ENCODE measurements at regions not wholly inside any gene's neighbourhood (a gene's known extent, or its start where the extent isn't known, plus 50 kb on each side); places are given as distances from the start of the nearest gene placed in this dataset.

DNA sequence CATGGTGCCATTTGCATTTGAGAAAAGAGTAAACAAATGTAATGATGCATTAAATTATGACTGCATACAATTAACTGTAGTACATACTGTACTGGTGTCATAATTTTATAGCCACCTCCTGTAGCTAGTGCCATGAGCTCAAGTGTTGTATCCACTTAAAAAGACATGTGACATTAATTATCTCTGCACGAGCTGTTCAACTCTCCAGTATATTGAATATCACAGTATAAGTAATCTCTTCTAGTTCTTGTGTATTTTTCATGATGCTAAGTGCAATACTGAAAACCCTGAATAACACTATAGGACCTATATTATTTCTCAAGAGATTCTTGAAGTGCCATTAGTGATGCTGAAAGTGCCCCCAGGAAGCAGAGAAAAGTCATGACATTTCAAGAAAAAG lies 387.3 kb downstream of the PCDH17 start:
- ATAC-seq (no peak), DNase-seq (ENCODE audit: missing footprints) (no peak)
- intact Hi-C loops (cut with DNase I) = no loop called here

DNA sequence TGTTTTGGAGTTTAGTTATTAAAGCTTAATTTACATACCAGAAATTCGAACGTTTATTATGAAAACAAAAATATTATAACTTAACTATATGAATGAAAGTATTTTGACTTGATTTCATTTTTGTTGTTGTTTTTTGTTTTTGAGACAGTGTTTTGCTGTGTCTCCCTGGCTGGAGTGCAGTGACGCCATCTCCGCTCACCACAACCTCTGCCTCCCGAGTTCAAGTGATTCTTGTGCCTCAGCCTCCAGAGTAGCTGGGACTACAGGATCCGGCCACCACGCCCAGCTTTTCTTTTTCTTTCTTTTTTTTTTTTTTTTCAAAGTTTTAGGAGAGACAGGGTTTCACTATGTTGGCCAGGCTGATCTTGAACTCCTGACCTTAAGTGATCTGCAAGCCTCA lies 392.6 kb downstream of the PCDH17 start:
- DNase-seq (ENCODE audit: missing footprints) (no peak), ATAC-seq (no peak)
- intact Hi-C loops (cut with DNase I) = no loop called here

DNA sequence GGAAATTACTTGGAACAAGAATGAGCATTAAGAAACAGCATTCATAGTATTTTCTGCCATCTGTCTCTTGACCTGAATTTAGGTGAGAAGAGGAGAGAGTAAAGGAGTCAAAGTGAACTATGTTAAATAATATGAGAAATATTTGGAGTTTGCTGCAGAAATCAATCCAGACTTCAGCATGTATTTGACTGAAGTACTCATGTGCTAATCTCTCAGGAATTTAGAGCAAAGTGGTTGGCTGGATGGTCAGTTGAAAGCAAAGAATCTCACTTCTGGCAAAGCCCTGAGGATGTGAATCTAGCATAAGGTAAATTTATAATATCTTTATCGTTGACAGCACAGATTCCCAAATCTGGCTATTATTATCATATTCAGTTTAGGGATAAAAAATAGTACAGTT lies 394.3 kb downstream of the PCDH17 start:
- DNase-seq (ENCODE audit: missing footprints) = no peak
- no peak for ATAC-seq
- intact Hi-C loops (cut with DNase I) = no loop called here

DNA sequence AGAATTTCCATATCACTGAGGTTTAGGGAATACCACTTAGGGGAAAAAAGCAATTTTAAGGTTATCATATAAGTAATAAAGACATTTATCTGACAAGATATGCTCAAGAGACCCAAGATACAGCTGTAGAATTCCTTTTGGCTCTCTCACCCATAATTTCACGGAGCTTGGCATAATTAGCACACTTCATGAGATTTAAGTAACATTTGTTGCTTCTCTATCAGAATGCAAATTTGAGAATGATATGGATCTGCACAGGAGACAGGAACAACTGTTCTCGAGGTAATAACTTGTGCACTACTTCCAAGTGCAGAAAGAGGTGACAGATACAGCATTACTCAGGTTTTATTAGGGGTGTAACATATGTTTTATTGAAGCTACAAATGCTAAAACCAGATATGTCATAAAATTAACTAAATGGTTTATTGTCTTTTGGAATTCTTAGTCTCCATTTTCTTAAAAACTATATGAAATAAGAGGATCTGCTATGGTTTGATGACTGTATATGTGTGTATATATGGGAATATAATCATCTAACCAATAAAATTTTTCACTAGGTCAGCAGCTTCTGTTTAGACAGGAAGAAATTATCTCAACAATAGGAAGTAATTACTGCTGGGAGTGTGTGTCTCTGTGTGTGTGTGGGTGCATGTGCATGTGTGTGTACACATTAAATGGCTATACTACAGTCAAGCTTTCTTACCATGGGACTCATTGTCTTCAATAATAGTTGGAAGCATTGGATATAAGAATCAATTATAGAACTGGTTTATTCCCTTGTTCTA lies 401.3 kb downstream of the PCDH17 start:
- DNase-seq (ENCODE audit: missing footprints) = no peak
- intact Hi-C loops (cut with DNase I) = no loop called here
- ATAC-seq = no peak

DNA sequence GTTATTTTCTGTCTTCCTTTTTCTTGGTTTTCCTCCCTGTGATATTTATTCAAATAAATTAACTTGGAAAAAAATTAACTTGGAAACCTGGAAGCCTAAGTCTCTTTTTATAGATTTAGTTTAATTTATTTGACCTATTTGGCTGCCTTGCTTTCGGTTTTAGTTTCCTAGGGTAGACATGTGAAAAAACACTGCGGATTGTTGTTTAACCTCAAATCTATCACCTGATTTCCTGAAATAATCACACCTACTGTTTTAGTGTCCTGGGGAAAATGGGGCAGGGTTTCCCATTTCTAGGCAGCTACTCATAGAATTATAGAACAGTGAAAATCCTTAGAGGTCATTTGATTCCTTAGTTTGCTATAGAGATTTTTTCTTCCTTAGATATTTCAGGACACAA lies 412.4 kb downstream of the PCDH17 start:
- ATAC-seq (no peak), DNase-seq (ENCODE audit: missing footprints) (no peak)
- intact Hi-C loops (cut with DNase I) = loop anchor here (10.0 kb wide), 1 partner anchor 201 kb away; no protein-coding TSS in a partner anchor

DNA sequence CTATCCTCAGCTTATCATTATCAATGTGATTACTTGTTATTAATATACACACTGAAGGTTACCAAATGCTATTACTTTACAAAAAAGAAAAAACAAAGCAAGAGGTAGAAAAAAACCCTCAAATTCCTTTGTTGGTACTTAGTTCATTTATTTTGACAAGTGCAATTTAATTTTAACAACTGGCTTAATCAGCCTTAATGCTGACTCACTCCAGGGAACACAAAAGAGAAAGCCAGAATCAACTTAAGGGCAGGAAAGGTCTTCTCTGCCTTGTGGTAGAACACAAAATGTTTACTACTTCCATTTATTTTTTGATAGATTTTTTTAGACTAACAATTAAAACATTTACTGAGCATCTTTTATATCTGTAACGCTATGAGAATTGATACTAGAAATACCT lies 417.1 kb downstream of the PCDH17 start:
- intact Hi-C loops (cut with DNase I) = loop anchor here (10.0 kb wide), 1 partner anchor 196 kb away; no protein-coding TSS in a partner anchor
- ATAC-seq (no peak), DNase-seq (ENCODE audit: missing footprints) (no peak)

DNA sequence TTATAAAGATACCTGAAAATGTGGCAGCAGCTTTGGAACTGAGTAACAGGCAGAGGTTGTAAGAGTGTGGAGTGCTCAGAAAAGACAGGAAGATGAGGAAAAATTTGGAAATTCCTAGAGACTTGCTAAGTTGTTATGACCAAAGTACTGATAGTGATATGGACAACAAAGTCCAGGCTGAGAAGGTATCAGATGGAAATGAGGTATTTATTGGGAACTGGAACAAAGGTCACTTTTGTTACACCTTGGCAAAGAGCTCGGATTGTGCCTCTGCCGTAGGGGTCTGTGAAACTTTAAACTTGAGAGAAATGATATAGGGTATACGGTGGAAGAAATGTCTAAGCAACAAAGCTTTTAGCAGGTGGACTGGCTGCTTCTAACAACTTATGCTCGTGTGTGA lies 419.9 kb downstream of the PCDH17 start:
- ATAC-seq = no peak
- intact Hi-C loops (cut with DNase I) = no loop called here
- no peak for DNase-seq (ENCODE audit: missing footprints)

DNA sequence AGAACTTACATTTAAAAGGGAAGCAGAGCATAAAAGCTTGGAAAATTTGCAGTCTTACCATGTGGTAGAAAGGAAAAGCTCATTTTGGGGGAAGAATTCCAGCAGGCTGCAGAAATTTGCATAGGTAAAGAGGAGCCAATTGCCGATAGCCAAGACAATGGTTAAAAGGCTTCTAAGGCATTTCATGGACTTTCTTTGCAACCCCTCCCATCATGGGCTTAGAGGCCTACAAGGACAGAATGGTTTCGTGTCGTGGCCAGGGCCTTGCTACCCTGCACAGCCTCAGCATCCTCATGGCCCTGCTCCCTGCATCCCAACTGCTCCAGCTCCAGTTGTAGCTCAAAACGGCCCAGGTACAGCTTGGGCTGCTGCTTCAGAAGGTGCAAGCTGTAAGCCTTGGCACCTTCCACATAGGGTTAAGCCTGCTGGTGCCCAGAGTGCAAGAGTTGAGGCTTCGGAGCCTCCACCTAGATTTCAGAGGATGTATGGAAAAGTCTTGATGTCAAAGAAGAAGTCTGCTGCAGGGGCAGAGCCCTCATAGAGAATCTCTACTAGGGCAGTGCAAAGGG lies 420.3 kb downstream of the PCDH17 start:
- ATAC-seq (no peak), DNase-seq (ENCODE audit: missing footprints) (no peak)
- intact Hi-C loops (cut with DNase I) = no loop called here

DNA sequence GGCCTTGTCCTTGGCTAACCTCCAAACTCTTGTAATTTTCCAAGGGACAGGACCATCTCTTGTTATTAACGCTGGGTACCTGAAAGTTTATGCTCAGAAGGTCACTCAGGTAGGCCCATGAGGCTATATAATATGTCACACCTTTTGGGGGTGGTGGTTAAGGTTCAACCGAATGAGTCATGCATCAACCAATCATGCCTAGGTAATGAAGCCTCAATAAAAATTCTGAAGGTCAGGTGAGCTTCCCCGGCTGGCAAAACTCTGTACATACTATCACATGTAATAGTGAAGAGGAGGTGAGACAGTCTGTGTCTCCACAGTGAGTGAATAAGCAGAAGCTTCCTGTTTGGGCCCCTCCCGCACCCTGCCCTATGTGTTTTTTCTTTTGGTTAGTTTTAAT lies 424.9 kb downstream of the PCDH17 start:
- no peak for DNase-seq (ENCODE audit: missing footprints)
- ATAC-seq = no peak
- intact Hi-C loops (cut with DNase I) = no loop called here

DNA sequence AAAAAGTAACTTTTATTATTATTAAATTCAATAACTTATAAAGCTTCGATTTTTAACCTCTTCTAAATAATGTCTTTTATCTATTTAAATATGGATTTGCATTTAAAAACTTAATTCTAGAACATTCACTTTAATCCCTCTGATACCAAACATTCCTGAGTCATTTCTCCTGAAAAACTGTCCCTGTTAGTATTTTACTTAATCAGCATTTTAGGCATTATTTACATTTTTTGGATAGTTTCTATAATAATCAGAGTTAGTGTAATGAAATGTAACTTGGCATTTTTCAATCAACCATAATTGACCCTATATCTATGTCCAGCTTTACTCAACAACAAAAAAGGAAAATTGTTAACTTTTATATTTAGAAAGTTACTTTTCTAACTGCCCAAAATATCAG lies 428.1 kb downstream of the PCDH17 start:
- no peak for ATAC-seq
- no peak for DNase-seq (ENCODE audit: missing footprints)
- intact Hi-C loops (cut with DNase I) = no loop called here

DNA sequence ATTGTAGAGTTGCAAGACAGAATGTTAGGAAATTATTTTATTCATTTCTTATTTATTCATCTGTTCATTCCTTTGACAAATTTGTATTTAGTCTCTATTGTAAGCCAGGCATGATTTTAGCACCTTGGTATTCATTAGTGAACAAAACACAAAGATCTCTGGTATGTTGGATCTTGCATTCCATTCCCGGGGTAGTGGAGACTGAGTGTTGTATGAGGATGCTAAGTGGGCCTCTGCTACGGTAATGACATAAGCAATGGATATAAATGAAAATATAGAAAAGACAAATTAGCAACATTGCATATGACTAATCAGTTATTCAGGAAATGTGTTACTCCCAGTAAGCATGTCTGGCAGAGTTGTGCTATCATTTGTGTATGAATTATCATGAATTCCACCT lies 449.3 kb downstream of the PCDH17 start:
- ATAC-seq (no peak), DNase-seq (ENCODE audit: missing footprints) (no peak)
- intact Hi-C loops (cut with DNase I) = no loop called here

DNA sequence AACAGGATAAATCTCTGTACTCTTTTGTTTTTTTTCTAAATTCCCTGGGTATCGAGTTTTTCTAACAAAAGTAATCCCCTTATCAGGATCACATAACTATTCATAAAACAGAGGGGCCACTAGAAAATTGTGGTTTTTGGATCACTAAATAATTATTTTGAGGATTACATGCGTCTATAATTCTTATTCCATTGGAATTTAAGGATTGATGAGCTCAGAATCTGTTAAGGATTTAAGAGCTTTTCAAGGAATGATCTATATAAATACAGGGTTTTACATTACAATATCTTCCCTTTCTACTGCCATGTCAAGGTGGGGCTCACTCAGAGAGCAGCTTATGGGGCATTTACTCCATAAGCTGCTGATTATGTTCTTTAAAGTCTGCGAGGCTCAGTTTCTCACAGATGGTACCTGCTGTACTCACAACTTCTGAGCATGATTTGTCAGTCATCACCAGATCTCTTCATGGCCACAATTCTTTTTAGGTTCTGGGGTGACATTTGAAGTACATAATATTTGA lies 449.8 kb downstream of the PCDH17 start:
- intact Hi-C loops (cut with DNase I) = no loop called here
- ATAC-seq (no peak), DNase-seq (ENCODE audit: missing footprints) (no peak)

DNA sequence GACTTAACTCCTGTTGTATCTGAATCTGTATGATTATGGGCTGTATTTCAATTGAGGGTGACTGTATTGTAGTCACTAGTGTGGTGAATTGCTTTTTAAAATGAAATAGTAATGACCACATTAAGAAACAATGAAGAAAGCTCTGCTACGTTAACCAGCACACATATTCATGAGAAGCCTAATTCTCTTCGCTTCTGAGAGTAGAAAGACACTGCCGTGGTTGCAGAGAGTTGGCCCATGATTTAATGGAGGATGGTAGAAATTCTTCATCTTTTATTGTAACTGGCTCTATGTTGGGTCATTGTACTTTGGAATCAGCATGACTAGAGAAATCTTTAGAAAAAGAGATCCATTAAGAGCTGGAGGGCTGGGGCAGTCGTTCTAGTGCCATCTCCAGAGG lies 451.5 kb downstream of the PCDH17 start:
- intact Hi-C loops (cut with DNase I) = no loop called here
- ATAC-seq = no peak

DNA sequence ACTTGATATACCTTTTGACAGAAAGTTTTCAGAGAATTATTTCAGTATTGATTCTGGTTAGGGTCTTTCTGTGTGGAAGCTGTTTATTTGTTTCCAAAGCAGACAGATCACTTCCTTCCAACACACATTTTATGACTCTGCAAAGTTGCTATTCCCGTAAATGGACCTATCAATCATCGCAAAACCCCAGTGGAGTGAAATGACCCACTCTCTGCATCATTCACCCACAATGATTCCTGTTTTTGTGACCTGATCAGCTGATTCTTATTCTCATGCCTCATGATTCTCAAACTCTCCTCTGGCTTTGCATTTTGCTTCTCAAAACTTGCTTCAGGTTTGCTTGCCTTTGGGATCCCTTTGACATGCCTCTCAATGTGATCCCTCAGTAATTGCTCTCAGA lies 453.7 kb downstream of the PCDH17 start:
- intact Hi-C loops (cut with DNase I) = no loop called here
- ATAC-seq = no peak
- DNase-seq (ENCODE audit: missing footprints) = no peak

More for the DNA sequence above, 451.5 kb downstream of the PCDH17 start:
- no peak for DNase-seq (ENCODE audit: missing footprints)

DNA sequence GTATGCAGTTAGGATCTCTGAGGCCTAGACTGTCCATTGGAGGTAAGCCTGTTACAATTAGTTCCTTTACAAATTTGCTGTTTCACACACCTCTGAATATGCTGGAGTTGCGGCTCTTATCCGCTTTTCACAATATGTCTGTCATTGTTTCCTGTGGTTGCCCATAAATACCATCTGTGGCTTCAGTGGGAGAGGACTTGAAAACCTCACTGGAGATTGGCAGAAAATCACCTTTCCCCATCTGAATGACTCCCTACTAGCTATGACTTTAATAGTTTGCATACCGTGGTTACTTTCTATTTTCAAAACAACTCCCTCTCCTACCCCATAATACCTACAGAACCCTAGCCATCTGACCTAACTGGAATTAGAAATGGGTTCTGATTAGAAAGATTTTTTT lies 454.3 kb downstream of the PCDH17 start:
- intact Hi-C loops (cut with DNase I) = no loop called here
- DNase-seq (ENCODE audit: missing footprints) (no peak), ATAC-seq (no peak)

DNA sequence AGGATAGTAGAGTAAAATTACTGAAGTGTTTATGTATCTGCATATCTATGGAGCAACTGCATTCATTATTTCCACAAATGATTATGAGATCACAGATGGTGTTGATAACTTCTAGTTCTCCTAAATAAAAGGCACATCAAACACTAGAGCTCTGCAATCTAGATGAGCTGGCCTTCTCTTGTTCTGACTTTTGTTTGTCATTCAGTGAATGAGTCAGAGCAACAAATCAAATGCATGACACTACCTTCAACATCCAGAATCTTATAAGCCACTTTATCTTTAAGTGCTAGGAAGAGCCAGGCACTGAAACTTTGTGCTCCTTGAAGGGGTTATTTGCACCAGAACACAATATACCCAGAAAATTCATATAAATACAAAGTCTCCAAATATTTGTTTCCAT lies 456.0 kb downstream of the PCDH17 start:
- no peak for ATAC-seq
- intact Hi-C loops (cut with DNase I) = no loop called here
- no peak for DNase-seq (ENCODE audit: missing footprints)

DNA sequence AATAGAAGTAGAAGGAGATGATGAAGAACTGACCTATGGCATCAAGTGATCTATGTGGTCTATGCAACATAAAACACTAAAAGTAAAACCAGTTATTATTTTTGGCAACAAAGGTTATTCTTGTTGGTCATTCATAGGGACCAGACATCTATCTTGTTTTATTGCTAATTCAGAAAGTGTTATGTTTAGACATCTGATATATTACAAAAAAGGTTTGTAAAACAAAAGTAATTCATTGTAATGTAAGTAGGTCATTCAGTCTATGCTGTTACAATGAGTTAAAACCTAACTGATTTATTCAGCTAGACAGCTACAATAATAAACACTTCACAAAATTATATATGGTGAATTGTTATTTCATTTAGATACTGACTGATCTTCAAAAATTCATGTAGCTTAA lies 461.9 kb downstream of the PCDH17 start:
- DNase-seq (ENCODE audit: missing footprints) = no peak
- intact Hi-C loops (cut with DNase I) = no loop called here
- no peak for ATAC-seq

DNA sequence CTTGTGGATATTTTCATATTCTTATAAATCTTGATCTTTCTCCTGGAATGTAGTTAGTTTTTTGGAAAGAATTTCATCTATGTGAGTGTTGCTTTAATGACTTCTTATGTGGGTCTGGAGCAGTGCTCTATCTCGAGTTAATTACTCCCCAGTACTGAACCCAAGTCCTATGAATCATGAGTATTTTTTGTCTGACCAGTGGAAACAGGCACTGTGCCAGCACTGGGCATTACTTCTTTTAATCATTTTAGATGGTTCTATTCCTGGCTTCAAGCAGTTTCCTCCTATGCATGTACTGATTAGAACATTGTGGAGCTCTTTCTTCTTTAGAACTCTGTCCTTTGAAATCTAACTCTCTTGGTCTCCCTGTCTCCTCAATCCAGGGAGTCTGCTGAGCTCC lies 466.3 kb downstream of the PCDH17 start:
- ATAC-seq (no peak), DNase-seq (ENCODE audit: missing footprints) (no peak)
- intact Hi-C loops (cut with DNase I) = no loop called here

DNA sequence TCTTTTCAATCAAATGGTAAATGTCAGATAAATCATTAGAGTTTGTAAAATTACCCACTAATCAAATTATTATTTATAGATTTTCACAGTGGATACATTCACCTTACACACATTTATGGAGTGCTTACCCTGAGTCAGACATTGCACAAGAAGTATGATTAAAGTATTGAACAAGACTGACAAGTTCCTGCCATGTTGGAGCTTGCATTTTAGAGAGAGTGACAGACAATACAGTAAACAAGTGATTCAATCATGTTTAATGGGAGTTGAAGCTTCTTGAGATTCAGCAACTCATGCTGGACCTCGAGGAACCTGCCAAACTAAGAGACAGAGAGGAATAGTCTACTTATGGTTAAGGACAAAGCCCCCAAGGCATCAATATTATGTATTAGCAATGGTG lies 487.8 kb downstream of the PCDH17 start:
- DNase-seq (ENCODE audit: missing footprints) = no peak
- no peak for ATAC-seq
- intact Hi-C loops (cut with DNase I) = no loop called here

DNA sequence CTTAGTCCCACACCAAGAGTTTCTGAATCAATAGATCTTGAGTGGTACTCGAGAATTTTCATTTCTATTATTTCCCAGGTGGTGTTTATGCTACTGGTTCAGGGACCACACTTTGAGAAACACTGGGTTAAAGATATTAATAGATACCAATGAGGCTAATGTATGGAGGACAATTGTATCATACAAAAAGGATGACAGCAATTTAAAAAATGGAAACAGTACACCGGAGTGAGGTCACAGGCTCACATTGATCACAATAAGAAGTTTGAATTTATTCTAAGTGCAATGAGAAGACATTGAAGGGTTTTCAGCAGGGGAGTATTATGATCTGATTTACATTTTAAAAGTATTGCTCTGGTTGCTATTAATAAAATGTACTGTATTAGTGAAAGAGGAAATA lies 488.3 kb downstream of the PCDH17 start:
- intact Hi-C loops (cut with DNase I) = loop anchor here (2.0 kb wide), 1 partner anchor 33 kb away; no protein-coding TSS in a partner anchor
- ATAC-seq = no peak

DNA sequence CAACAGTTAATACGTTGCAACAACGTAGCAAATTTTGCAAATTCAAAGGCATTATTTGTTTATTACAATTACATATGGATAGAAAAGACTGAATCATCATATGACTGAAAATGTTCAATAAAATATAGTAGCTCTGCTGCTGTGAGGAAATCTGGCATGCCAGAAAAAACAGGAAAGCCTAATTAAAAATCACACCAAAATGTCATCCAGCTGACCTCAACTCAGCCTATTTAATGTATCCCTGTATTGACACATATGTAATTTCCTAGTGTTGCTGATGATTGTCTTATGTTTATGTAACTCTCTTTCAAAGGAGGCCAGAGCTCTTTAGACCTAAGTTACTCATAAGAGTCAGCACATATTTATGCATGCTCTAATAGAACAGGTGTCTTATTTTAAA lies 495.0 kb downstream of the PCDH17 start:
- DNase-seq (ENCODE audit: missing footprints) (no peak), ATAC-seq (no peak)
- intact Hi-C loops (cut with DNase I) = no loop called here

More for the DNA sequence above, 488.3 kb downstream of the PCDH17 start:
- no peak for DNase-seq (ENCODE audit: missing footprints)
